Right renal cortex interstitium (tissue), 3 donors: ENCODE measurements at regions not wholly inside any gene's neighbourhood (a gene's known extent, or its start where the extent isn't known, plus 50 kb on each side); places are given as distances from the start of the nearest gene placed in this dataset.
"Not testable (repeated sequence)": the region's sequence is repeated elsewhere in the genome, so short reads cannot be mapped to it uniquely, and the experiment has no call there.

ENCODE experiments used
- DNase-seq, 3 donors: peaks; one replicate each; pipeline ENCODE4 v3.0.0-alpha.2; 2013; ENCODE audit warnings: low read depth in 3 of 3, low spot score in 2 of 3

GRCh38 chr16:46519063-46519462, 102.1 kb downstream of the SHCBP1 start:
- DNase-seq = no peak

GRCh38 chr16:46496701-46497100, 124.5 kb downstream of the SHCBP1 start:
- no peak for DNase-seq

GRCh38 chr16:46482895-46483294, 138.3 kb downstream of the SHCBP1 start:
- DNase-seq = no peak

DNA sequence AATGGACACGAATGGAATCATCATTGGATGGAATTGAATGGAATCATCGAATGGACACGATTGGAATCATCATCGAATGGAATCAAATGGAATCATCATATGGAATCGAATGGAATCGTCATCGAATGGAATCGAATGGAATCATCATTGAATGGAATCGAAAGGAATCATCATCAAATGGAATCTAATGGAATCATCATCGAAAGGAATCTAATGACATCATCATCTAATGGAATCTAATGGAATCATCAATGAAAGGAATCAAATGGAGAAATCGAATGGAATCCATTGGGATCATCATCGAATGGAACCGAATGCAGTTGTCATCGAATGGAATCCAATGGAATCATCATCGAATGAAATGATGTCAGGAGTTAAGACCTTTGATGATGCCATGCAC, 154.9 kb downstream of the SHCBP1 start:
- no peak for DNase-seq

DNA sequence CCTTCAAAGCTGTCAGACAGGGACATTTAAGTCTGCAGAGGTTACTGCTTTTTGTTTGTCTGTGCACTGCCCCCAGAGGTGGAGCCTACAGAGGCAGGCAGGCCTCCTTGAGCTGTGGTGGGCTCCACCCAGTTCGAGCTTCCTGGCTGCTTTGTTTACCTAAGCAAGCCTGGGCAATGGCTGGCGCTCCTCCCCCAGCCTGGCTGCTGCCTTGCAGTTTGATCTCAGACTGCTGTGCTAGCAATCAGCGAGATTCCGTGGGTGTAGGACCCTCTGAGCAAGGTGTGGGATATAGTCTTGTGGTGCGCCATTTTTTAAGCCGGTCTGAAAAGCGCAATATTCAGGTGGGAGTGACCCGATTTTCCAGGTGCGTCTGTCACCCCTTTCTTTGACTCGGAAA, 166.4 kb downstream of the SHCBP1 start:
- not testable (repeated sequence) for DNase-seq

- DNase-seq = no peak
These were observed 192.8 kb downstream of the SHCBP1 start for GRCh38 chr16:46428108-46429061.

- no peak for DNase-seq
These were observed 193.7 kb downstream of the SHCBP1 start for GRCh38 chr16:46427340-46428107.

- no peak for DNase-seq
These were observed 194.8 kb downstream of the SHCBP1 start for GRCh38 chr16:46426336-46426735.

- no peak for DNase-seq
These were observed 217.2 kb downstream of the SHCBP1 start for GRCh38 chr16:46404028-46404427.

- not testable (repeated sequence) for DNase-seq
These were observed 222.6 kb downstream of the SHCBP1 start for GRCh38 chr16:46398559-46398958.

DNA sequence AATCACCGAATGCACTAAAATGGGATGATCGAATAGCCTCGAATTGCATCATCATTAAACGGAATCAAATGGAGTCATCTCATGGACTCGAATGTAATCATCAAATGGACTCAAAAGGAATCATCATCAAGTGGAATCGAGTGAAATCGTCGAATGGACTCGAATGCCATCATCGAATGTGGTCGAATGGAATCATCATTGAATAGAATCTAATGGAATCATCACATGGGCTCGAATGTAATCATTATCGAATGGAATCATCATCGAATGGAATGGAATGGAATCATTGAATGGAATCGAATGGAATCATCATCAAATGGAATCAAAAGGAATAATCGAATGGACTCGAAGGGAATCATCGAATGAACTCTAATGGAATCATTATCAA, 224.3 kb downstream of the SHCBP1 start:
- DNase-seq = not testable (repeated sequence)

GRCh38 chr16:46396131-46396882, 224.9 kb downstream of the SHCBP1 start:
- DNase-seq = not testable (repeated sequence)

DNA sequence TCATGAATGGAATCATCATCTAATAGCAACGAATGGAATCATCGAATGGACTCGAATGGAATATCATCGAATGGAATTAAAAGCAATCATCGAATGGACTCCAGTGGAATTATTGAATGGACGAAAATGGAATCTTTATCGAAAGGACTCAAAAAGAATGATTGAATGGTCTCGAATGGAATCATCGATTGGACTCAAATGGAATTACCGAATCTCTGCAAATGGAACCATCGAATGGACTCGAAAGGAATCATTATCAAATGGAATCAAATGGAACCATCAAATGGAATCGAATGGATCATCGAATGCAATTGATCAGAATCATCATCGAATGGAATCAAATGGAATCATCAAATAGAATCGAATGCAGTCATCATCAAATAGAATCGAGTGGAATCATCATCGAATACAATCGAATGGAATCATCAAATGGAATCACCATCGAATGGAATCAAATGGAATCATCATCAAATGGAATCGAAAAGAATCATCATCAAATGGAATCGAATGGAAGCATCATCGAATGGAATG, 225.7 kb downstream of the SHCBP1 start:
- DNase-seq = not testable (repeated sequence)

DNA sequence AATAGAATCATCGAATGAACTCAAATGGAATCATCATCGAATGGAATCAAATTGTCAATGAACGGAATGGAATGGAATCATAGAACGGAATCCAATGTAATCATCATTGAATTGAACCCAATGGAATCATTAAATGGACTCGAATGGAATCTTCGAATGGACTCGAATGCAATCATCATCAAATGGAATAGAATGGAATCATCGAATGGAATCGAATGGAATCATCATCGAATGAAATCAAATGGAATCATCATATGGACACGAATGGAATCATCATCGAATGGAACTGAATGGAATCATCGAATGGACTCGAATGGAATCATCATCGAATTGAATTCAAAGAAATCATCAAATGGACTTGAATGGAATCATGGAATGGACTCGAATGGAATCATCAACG, 226.2 kb downstream of the SHCBP1 start:
- DNase-seq = not testable (repeated sequence)

DNA sequence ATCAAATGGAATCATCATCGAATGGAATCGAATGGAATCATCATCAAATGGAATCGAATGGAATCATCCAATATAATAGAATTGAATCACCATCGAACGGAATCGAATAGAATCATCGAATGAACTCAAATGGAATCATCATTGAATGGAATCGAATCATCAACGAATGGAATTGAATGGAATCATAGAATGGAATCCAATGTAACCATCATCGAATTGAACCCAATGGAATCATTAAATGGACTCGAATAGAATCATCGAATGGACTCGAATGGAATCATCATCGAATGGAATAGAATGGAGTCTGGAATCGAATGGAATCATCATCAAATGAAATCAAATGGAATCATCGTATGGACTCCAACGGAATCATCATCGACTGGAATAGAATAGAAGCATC, 227.0 kb downstream of the SHCBP1 start:
- DNase-seq = not testable (repeated sequence)

DNA sequence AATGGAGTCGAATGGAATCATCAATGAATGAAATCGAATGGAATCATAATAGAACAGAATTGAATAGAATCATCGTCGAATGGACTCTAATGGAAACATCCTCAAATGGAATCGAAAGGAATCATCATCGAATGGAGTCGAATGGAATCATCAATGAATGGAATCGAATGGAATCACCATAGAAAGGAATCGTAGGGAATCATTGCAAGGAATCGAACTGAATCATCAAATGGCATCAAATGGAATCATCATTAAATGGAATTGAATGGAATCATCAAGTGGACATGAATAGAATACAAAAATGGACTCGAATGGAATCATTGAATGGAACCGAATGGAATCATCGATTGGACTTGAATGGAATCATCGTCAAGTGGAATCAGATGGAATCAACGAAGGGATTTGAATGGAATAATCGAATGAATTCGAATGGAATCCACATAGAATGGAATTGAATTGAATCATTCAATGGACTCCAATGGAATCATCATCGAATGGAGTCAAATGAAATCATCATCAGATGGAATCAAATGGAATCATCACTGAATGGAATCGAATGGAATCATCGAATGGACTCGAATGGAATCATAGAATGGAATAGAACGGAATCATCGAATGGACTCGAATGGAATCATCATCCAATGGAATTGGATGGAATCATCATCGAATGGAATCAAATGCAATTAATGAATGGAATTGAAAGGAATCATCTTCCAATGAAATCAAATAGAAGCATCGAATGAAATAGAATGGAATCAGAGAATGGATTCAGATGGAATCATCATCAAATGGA, 228.1 kb downstream of the SHCBP1 start:
- not testable (repeated sequence) for DNase-seq

- DNase-seq = not testable (repeated sequence)
These were observed 230.3 kb downstream of the SHCBP1 start for GRCh38 chr16:46390660-46391462.

GRCh38 chr16:46389561-46390041, 231.6 kb downstream of the SHCBP1 start:
- peak; percentile 83 to 100 (median 88) for DNase-seq
